H1 (cell line): ENCODE measurements at regions not wholly inside any gene's neighbourhood (a gene's known extent, or its start where the extent isn't known, plus 50 kb on each side); places are given as distances from the start of the nearest gene placed in this dataset.

Experiments used
- CTCF ChIA-PET: fragments of 300-600 bp; sonication (Branson Sonifier 250); formaldehyde crosslinking; loops from one replicate; lab custom pipeline; 2021; ENCODE audit not compliant: partially characterized antibody; lab: Charles Lee
- POLR2A ChIA-PET: fragments of 300-600 bp; sonication (Branson Sonifier 250); formaldehyde crosslinking; loops from one replicate; lab custom pipeline; 2021; ENCODE audit warnings: inconsistent platforms; ENCODE audit not compliant: partially characterized antibody; lab: Charles Lee
- DNase-seq, 2 experiments: peaks; one replicate each; pipeline versions ENCODE4 v3.0.0 to v3.0.0-alpha.2; 2010 to 2022; ENCODE audit warnings: low spot score in 2 of 2, low read depth in 1 of 2, mixed read lengths in 1 of 2
- FAIRE-seq: peaks from 2 replicates; lab custom pipeline; 2011; peaks lifted over from hg19 to GRCh38; lab: Jason Lieb, UNC
- H2AFZ ChIP-seq: 2 replicates; pipeline ENCODE4 v1.8.1; 2012; ENCODE audit warnings: low read length, inconsistent platforms
- H2AK5ac ChIP-seq: 2 replicates; pipeline ENCODE4 v1.6.1; 2013; ENCODE audit warnings: low read depth, low read length
- H2BK120ac ChIP-seq: replicated peaks from 2 replicates; pipeline ENCODE3; 2013; ENCODE audit warnings: low read depth, low read length, inconsistent platforms
- H2BK12ac ChIP-seq: 2 replicates; pipeline ENCODE4 v1.6.1; 2013; ENCODE audit warnings: low read depth, low read length
- H2BK15ac ChIP-seq: 2 replicates; pipeline ENCODE4 v1.6.1; 2013; ENCODE audit warnings: low read length
- H2BK20ac ChIP-seq: 2 replicates; pipeline ENCODE4 v1.6.1; 2013; ENCODE audit warnings: low read length
- H2BK5ac ChIP-seq: 2 replicates; pipeline ENCODE4 v1.6.1; 2013; ENCODE audit warnings: low read depth, low read length
- H3K14ac ChIP-seq: 2 replicates; pipeline ENCODE4 v1.6.1; 2013; ENCODE audit warnings: inconsistent platforms; ENCODE audit not compliant: insufficient read length
- H3K18ac ChIP-seq: 2 replicates; pipeline ENCODE4 v1.6.1; 2013; ENCODE audit warnings: low read length; ENCODE audit errors: extremely low read depth
- H3K23ac ChIP-seq: 2 replicates; pipeline ENCODE4 v1.6.1; 2013; ENCODE audit warnings: inconsistent platforms; ENCODE audit not compliant: insufficient read length
- H3K23me2 ChIP-seq: 2 replicates; pipeline ENCODE4 v1.6.1; 2013; ENCODE audit warnings: low read depth, low read length
- H3K27ac ChIP-seq: 2 replicates; pipeline ENCODE4 v1.6.1; 2011; ENCODE audit warnings: low read depth, low read length, inconsistent platforms
- H3K27me3 ChIP-seq, 4 experiments: replicated peaks in 1 of 4; 1 replicate in 1 of 4; 2 replicates in 3 of 4; pipeline versions ENCODE4 v1.6.1 to v1.8.1; 2011 to 2013; ENCODE audit warnings: low read length in 3 of 4, mild to moderate bottlenecking in 3 of 4, inconsistent platforms in 2 of 4, mixed read lengths in 2 of 4, moderate library complexity in 1 of 4; ENCODE audit not compliant: control insufficient read depth in 3 of 4, insufficient read depth in 3 of 4; ENCODE audit errors: extremely low read depth in 1 of 4
- H3K36me3 ChIP-seq, 4 experiments: 2 replicates each; pipeline versions ENCODE4 v1.6.1 to v1.8.1; 2011 to 2013; ENCODE audit warnings: mild to moderate bottlenecking in 4 of 4, low read length in 3 of 4, moderate library complexity in 2 of 4, control low read depth in 1 of 4, inconsistent platforms in 1 of 4; ENCODE audit not compliant: insufficient read depth in 4 of 4, control insufficient read depth in 2 of 4
- H3K4ac ChIP-seq: replicated peaks from 2 replicates; pipeline ENCODE3; 2013; ENCODE audit warnings: low read length, low read depth, mixed read lengths, inconsistent platforms; ENCODE audit not compliant: insufficient read length
- H3K4me1 ChIP-seq, 4 experiments: replicated peaks in 1 of 4; 1 replicate in 1 of 4; 2 replicates in 3 of 4; pipeline versions ENCODE4 v1.6.1 to v1.8.1; 2011 to 2013; ENCODE audit warnings: low read length in 3 of 4, inconsistent platforms in 2 of 4, mixed read lengths in 1 of 4; ENCODE audit not compliant: insufficient read depth in 4 of 4, control insufficient read depth in 3 of 4
- H3K4me2 ChIP-seq, 2 experiments: 2 replicates each; pipeline versions ENCODE4 v1.6.1 to v1.8.1; 2011 to 2013; ENCODE audit warnings: low read depth in 2 of 2, low read length in 2 of 2, control low read depth in 1 of 2, inconsistent platforms in 1 of 2, mild to moderate bottlenecking in 1 of 2; ENCODE audit not compliant: insufficient read depth in 1 of 2
- H3K4me3 ChIP-seq, 4 experiments: fragments of 200-600, 300-600 bp in 1 of 4; sonication (generic), shearing (Covaris generic), sonication (Bioruptor Twin) in 1 of 4; 2 replicates each; pipeline versions ENCODE4 v1.5.1 to v1.8.1; 2011 to 2016; ENCODE audit warnings: low read length in 4 of 4, low read depth in 3 of 4, control low read depth in 2 of 4, inconsistent platforms in 2 of 4, mild to moderate bottlenecking in 2 of 4, mixed read lengths in 1 of 4, moderate library complexity in 1 of 4; ENCODE audit not compliant: insufficient read depth in 2 of 4; ENCODE audit errors: extremely low read depth in 1 of 4
- H3K56ac ChIP-seq: replicated peaks from 2 replicates; pipeline ENCODE3; 2013; ENCODE audit warnings: low read depth, mild to moderate bottlenecking, mixed read lengths, low read length, inconsistent platforms; ENCODE audit not compliant: insufficient read length
- H3K79me1 ChIP-seq: 2 replicates; pipeline ENCODE4 v1.6.1; 2013; ENCODE audit warnings: low read depth, low read length, control low read depth
- H3K79me2 ChIP-seq, 2 experiments: 2 replicates each; pipeline versions ENCODE4 v1.6.1 to v1.8.1; 2012 to 2013; ENCODE audit warnings: low read length in 2 of 2, mild to moderate bottlenecking in 2 of 2, inconsistent platforms in 1 of 2; ENCODE audit not compliant: insufficient read depth in 2 of 2, control insufficient read depth in 1 of 2
- H3K9ac ChIP-seq, 4 experiments: replicated peaks in 1 of 4; 1 replicate in 1 of 4; 2 replicates in 3 of 4; pipeline versions ENCODE4 v1.6.1 to v1.8.1; 2011 to 2013; ENCODE audit warnings: low read depth in 3 of 4, low read length in 3 of 4, control low read depth in 2 of 4, mild to moderate bottlenecking in 2 of 4, moderate library complexity in 2 of 4, inconsistent platforms in 1 of 4; ENCODE audit errors: extremely low read depth in 1 of 4
- H3K9me3 ChIP-seq, 2 experiments: 2 replicates each; pipeline versions ENCODE4 v1.6.1 to v1.8.1; 2012 to 2013; ENCODE audit warnings: mild to moderate bottlenecking in 2 of 2, moderate library complexity in 2 of 2, control low read depth in 1 of 2, inconsistent platforms in 1 of 2, low read depth in 1 of 2, low read length in 1 of 2, mixed read lengths in 1 of 2; ENCODE audit not compliant: insufficient read depth in 2 of 2
- H4K20me1 ChIP-seq, 2 experiments: replicated peaks in 1 of 2; 2 replicates each; pipeline versions ENCODE3 to v1.8.1; 2011 to 2013; ENCODE audit warnings: inconsistent platforms in 2 of 2, low read length in 2 of 2, mild to moderate bottlenecking in 1 of 2; ENCODE audit not compliant: insufficient read depth in 2 of 2, control insufficient read depth in 1 of 2
- H4K5ac ChIP-seq: 2 replicates; pipeline ENCODE4 v1.6.1; 2013; ENCODE audit warnings: low read length, low read depth, mixed read lengths, inconsistent platforms; ENCODE audit not compliant: insufficient read length
- H4K8ac ChIP-seq: 2 replicates; pipeline ENCODE4 v1.8.0; 2013; ENCODE audit warnings: mild to moderate bottlenecking, moderate library complexity, low read length, inconsistent platforms; ENCODE audit not compliant: insufficient read depth; ENCODE audit errors: extremely low read depth
- H4K91ac ChIP-seq: replicated peaks from 2 replicates; pipeline ENCODE3; 2013; ENCODE audit warnings: low read length, mixed read lengths, inconsistent platforms; ENCODE audit not compliant: insufficient read length
- CBX5 ChIP-seq: fragments of 300-800, 300-1000 bp; sonication (generic); IDR thresholded peaks from 2 replicates; pipeline ENCODE4 v1.7.1; 2016; ENCODE audit warnings: antibody characterized with exemption, low read length, low read depth
- CTBP2 ChIP-seq: IDR thresholded peaks from 2 replicates; pipeline ENCODE4 v1.7.0; 2011; ENCODE audit warnings: borderline replicate concordance, mild to moderate bottlenecking, moderate library complexity, mixed read lengths, low read length; ENCODE audit not compliant: insufficient read depth, insufficient read length
- EP300 ChIP-seq, 2 experiments: IDR thresholded peaks; 1 replicate in 1 of 2; 2 replicates in 1 of 2; pipeline ENCODE4 v1.6.1; 2011 to 2012; ENCODE audit warnings: low read depth in 2 of 2, low read length in 2 of 2, mild to moderate bottlenecking in 2 of 2, borderline replicate concordance in 1 of 2, inconsistent platforms in 1 of 2, moderate library complexity in 1 of 2
- KDM4A ChIP-seq: IDR thresholded peaks from one replicate; pipeline ENCODE4 v1.7.1; 2012; ENCODE audit warnings: low read depth, mild to moderate bottlenecking, moderate library complexity, low read length, inconsistent platforms; ENCODE audit not compliant: severe bottlenecking
- PHF8 ChIP-seq: fragments of 200-600 bp; sonication (generic); conservative IDR thresholded peaks from 2 replicates; pipeline ENCODE4 v1.7.1; 2012; ENCODE audit warnings: low read depth, mild to moderate bottlenecking, inconsistent platforms, low read length, moderate library complexity
- POLR2A ChIP-seq, 2 experiments: IDR thresholded peaks; 1 replicate in 1 of 2; 2 replicates in 1 of 2; pipeline ENCODE4 v1.6.1; 2011; ENCODE audit warnings: low read depth in 2 of 2, low read length in 2 of 2, mild to moderate bottlenecking in 2 of 2; ENCODE audit errors: control extremely low read depth in 1 of 2
- RFX5 ChIP-seq: IDR thresholded peaks from 2 replicates; pipeline ENCODE4 v1.6.1; 2011; ENCODE audit warnings: low read depth, low read length, improper control_type of control experiment, borderline replicate concordance
- SIRT6 ChIP-seq: IDR thresholded peaks from one replicate; pipeline ENCODE4 v1.7.1; 2012; ENCODE audit warnings: low read length, inconsistent platforms
- TBP ChIP-seq: IDR thresholded peaks from 2 replicates; pipeline ENCODE4 v1.6.1; 2011; ENCODE audit warnings: low read depth, low read length, improper control_type of control experiment
- WGBS, 2 experiments: shearing (Covaris generic) in 1 of 2; methylation state at CpG; one replicate each; pipeline versions ENCODE4 v1.1.6 to v1.1.7; 2013 to 2015; ENCODE audit warnings: low lambda C conversion rate in 2 of 2, mixed read lengths in 2 of 2, inconsistent platforms in 1 of 2, low coverage in 1 of 2, missing lambda C conversion rate in 1 of 2; ENCODE audit not compliant: insufficient replicate concordance in 2 of 2, insufficient coverage in 1 of 2, insufficient read length in 1 of 2; ENCODE audit errors: extremely low coverage in 1 of 2, missing lambda C conversion rate in 1 of 2; 5-methylcytosine and 5-hydroxymethylcytosine counted together

DNA sequence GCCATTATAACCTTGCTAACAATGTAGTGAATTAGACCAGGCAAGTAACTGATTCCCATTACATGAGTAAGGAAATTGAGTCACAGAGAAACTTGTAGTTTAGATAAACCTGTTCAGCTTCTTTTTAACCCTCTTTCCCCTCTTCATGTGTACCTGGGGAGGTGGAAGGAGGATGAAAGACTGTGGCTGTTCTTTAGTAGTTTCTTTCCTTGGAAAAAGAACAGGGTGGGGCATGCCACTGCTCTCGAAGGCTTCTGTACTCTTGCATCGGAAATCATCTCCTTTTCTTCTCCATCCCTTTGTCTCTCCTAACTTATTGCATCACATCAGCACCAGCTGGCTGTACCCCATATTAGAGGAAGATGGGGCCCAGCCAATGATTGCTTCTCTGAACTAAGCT lies 171.4 kb downstream of the PPARGC1A start:
- no peaks in the 10 kb centered on the region for H3K9me3 ChIP-seq
- no peak overlapping the region for H3K4me3 ChIP-seq
- no peaks in the 10 kb centered on the region for H3K4me1 ChIP-seq
- no peak overlapping the region for H2BK15ac ChIP-seq
- H2AK5ac ChIP-seq = no peak overlapping the region
- no peak overlapping the region for H3K4me2 ChIP-seq
- 69% methylated on average over 2 of the region's 2 CpGs; no CpG with 5 or more reads in 1 of the 2 experiments for WGBS, 2 experiments
- no peaks in the 10 kb centered on the region for H4K20me1 ChIP-seq
- no peak overlapping the region for H2BK20ac ChIP-seq
- no peak overlapping the region for H3K4ac ChIP-seq
- no peak overlapping the region for H3K14ac ChIP-seq
- FAIRE-seq (no peak), DNase-seq (no peak)
- no peak overlapping the region for H4K5ac ChIP-seq
- no peak overlapping the region for H2BK120ac ChIP-seq
- H3K36me3 ChIP-seq = no peaks in the 10 kb centered on the region
- H3K56ac ChIP-seq = no peak overlapping the region
- H2BK12ac ChIP-seq = no peak overlapping the region
- H3K18ac ChIP-seq = no peak overlapping the region
- ChIA-PET CTCF (interaction anchor here (0.5 to 5.3 kb wide), 11 partner anchors 10 to 349 kb away, joined by 3 to 22 read pairs (median 4); no protein-coding TSS in a partner anchor), POLR2A (no interaction called here)
- no peaks in the 10 kb centered on the region for H3K79me1 ChIP-seq
- H3K9ac ChIP-seq = no peak overlapping the region
- H3K23me2 ChIP-seq = no peaks in the 10 kb centered on the region
- no peak overlapping the region for H4K91ac ChIP-seq
- no peak overlapping the region for H3K27ac ChIP-seq
- no peak overlapping the region for H2AFZ ChIP-seq
- H2BK5ac ChIP-seq = no peak overlapping the region
- TF ChIP-seq PHF8 = no peak
- no peak for TF ChIP-seq CTBP2
- no peak for TF ChIP-seq SIRT6
- TF ChIP-seq KDM4A = no peak
- no peak for TF ChIP-seq RFX5
- TF ChIP-seq CBX5 = no peak
- no peak for TF ChIP-seq POLR2A (IDR thresholded peaks at IDR 0.05; ENCODE audit: control extremely low read depth in 1 of 2, low read depth in 2 of 2, low read length in 2 of 2)
- no peak for TF ChIP-seq TBP
- TF ChIP-seq EP300 (IDR thresholded peaks at IDR 0.05; ENCODE audit: borderline replicate concordance in 1 of 2, low read depth in 2 of 2, low read length in 2 of 2) = no peak
- no peak overlapping the region for H4K8ac ChIP-seq
- H3K23ac ChIP-seq = no peak overlapping the region
- H3K27me3 ChIP-seq = no peaks in the 10 kb centered on the region
- no peaks in the 10 kb centered on the region for H3K79me2 ChIP-seq
